CD4-positive, alpha-beta T cell treated with Interleukin-21 for 1 hour (primary cell): ENCODE measurements at regions not wholly inside any gene's neighbourhood (a gene's known extent, or its start where the extent isn't known, plus 50 kb on each side); places are given as distances from the start of the nearest gene placed in this dataset.

Source experiments
- DNase-seq: peaks from one replicate; pipeline ENCODE4 v3.0.0-alpha.2; 2020

DNA sequence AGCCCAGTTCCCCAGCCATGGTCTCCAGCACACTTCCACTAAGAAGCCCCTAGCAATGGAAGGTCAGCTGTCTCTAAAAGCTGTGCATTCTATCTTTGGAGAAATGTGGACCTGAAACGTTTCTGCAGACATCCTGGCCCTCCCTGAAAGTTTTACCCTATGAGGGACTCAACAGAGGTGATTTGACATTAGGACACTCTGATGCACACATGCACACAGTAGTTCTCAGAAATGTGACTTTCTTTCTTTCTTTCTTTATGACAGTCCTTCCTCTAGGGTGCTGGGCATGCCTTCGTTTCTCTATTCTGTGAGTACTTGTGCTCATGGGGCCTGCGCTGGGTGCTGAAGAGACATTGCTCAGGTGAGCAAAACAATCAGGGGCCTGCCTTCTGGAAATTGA is 857.3 kb downstream of the RNF144A start:
- DNase-seq = no peak

DNA sequence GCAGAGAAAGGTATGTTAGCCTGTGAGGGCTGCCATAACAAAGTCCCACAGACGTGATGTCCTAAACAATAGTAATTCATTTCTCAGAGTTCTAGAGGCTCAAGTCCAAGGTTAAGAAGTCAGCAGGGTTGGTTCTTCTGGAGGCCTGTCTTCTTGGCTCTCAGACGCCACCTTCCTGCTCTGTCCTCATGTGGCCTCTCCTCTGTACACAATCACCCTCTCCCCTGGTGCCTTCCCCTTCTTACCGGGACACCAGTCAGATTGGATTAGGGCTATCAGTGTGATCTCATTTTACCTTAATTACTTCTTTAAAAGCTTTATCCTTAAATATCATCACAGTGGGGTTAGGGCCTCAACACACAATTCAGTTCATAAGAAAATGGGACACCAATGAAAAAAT is 860.5 kb downstream of the RNF144A start:
- no peak for DNase-seq

GRCh38 chr2:7780321-7780720 is 863.1 kb downstream of the RNF144A start:
- DNase-seq = no peak

GRCh38 chr2:7785700-7786099 is 868.5 kb downstream of the RNF144A start:
- DNase-seq = no peak

GRCh38 chr2:7788736-7789135 is 871.5 kb downstream of the RNF144A start:
- no peak for DNase-seq

DNA sequence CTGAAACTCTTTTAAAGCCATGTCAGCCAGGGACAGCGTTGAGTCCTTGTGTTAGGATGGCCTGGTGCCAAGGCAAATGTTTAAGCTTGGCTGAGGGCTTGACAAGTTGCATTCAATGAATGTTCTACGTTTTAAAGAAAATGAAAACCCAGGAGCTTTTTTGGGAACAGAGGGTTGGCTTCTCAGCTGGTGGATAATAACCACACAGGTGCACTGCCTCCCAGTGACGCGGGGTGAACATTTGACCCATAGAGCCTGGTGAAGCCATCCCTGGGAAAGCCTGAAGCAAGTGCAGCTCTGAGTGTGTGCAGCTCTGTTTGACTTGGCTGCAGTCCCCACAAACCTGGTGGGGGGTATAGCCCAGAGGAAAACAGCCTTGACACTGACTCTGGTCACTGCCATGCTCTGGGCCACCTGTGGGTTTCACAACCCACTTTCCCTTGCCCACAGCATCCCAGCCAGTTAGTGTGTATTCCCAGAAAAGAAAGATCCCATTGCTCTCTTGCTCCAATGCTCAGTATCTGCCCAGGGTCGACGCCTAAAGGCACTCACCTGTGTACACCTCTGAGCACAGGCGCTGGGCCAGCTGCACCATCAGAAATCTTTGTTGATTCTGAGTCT is 874.9 kb downstream of the RNF144A start:
- DNase-seq = no peak

DNA sequence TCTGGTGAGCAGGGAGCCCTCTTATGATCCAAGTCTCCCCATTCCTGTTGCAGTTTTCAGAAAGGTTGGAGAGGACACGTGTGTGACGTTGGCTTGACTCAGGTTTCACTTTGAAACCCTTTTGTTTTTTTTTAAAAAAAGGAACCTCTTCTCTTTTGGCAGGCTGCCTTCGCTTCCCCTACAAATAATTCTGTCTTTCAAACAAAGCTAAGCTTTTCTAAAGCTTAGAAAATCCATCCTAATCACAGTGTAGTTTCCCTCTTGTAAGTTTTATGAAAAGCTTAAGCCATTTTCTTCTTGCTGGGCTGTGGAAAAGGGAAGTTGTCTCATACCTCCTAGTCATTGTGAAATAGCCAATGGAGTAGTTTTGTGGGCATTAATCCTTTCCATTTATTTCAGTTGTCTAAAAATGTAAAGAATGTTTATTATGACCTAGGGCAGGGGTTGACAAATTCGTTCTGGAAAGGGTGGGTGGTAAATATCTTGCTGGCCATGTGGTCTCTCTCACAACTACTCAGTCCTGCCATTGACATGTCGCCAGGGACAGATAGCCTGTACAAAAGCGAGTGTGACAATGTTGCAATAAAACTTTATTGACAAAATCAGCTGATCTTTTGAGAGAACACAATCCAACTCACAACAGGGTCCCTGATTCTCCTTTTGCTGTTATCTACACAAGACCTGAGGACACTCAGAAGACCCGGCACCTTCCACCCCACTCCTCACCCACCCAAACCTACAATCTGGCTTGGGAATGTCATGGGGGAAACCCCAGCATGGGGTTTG is 878.8 kb downstream of the RNF144A start:
- DNase-seq = no peak

DNA sequence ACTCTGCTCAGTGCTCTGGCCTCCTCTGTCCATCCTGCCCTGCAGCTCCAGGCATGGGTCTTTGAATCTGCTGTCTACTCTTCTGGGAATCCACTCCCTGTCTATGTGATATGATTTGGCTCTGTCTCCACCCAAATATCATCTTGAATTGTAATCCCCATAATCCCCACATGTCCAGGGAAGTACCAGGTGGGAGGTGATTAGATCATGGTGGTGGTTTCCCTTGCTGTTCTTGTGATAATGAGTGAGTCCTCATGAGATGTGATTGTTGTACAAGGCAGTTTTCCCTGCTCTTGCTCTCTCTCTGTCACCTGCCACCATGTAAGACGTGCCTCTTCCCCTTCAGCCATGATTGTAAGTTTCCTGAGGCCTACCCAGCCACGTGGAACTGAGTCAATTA is 881.8 kb upstream of the ID2 start:
- no peak for DNase-seq

GRCh38 chr2:7801212-7801611 is 880.6 kb upstream of the ID2 start:
- DNase-seq = no peak

DNA sequence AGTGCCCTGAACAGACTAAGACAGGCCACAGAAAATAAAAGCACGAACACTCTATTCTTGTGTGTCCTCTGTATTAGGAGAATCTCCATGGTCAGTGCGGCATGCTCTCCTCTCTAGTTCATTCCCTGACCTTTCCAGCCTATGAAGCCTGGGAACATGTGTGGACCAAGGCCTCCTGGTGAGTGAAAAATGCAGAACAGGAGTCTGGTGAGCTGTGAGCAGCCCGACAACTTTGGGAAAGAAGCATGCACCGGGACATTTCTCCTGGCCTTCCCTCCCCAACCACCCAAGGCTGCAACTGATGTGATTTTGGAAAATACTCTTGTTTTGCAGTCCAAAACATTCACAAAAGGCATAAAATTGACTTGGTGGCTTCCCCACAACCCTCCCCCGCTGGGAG is 878.3 kb upstream of the ID2 start:
- DNase-seq = no peak

DNA sequence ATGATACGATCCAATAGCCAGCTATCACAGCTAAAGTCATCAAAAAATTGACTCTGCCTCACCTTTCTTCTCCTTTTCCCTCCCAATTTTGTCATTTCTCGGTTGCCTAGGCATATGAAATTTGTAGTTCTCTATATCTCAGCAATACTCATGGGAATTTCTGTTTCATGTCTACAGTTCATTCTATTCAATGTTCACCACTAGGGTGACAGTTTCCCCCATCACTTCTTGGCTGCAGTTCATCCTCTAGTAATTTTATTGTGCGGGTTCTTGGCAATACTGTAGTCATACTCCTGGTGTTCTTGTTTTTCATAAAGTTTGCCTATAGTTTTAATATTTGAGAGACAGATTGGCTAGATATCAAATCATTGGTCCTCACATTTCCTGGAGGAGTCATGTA is 872.2 kb upstream of the ID2 start:
- no peak for DNase-seq

DNA sequence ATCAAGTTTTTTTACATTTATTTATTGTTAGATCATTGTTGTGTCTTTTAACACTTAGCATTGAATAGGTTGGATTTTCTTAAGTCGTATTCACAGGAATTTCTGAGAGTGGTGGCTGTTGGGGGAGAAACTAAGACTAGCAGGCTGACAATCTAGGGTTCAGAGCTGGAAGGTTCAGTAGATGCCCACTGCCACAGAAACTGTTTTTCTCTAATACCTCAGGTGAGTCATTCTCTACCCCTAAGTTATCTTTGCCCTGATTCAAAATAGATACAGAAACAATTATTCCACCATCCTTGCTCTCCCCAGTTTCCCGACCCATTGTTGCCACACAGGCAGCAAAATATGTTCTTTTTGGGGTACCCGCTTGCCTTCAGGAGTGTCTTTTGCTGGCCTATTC is 870.8 kb upstream of the ID2 start:
- DNase-seq = no peak

DNA sequence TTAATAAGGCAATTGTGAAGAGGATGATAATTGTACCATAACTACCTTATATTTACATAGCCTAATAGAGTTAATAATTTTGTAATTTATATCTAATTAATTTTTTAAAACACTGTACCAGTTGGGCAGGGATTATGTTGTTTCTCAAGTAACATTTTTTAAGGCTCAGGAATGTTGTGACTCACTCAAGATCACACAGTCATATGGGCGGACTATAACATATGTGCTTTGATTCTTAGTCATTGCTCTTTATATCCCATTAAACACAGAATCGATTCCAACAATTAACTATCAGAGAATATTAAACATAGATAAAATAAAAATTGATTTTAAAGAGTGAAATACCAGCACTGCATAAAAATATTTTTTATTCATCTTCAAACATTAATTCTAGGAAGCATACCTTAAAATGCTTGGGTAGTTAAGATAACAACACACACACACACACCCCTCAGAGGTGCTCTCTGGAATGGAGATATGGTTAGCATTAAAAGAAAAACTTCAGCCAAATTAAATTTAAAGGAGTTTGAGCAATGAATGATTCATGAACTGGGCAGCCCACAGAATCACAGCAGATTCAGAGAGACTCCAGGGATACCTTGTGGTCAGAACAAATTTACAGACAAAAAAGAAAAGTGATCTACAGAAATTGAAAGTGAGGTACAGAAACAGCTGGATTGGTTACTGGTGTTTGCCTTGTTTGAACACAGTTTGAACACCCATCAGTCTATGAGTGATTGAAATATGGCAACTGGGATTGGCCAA is 869.4 kb upstream of the ID2 start:
- no peak for DNase-seq

GRCh38 chr2:7813541-7814292 is 868.1 kb upstream of the ID2 start:
- no peak for DNase-seq

- DNase-seq = no peak
Measured at GRCh38 chr2:7815726-7816125, 866.1 kb upstream of the ID2 start.

GRCh38 chr2:7816233-7816632 is 865.6 kb upstream of the ID2 start:
- no peak for DNase-seq

- DNase-seq = no peak
Measured at GRCh38 chr2:7816944-7817343, 864.9 kb upstream of the ID2 start.

DNA sequence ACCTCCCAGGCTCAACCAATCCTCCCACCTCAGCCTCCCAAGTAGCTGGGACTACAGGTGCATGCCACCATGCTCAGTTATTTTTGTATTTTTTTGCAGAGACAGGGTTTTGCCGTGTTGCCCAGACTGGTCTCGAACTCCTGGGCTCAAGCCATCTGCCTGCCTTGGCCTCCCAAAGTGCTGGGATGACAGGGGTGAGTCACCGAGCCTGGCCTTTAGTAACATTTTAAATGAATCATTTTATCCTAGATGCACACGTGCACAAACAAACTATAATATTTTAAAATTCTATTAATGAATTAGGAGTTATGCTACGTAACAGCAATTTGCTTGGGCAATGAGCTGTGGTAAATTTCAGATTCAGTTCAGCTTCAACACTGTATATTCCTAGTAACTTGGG is 862.5 kb upstream of the ID2 start:
- no peak for DNase-seq

DNA sequence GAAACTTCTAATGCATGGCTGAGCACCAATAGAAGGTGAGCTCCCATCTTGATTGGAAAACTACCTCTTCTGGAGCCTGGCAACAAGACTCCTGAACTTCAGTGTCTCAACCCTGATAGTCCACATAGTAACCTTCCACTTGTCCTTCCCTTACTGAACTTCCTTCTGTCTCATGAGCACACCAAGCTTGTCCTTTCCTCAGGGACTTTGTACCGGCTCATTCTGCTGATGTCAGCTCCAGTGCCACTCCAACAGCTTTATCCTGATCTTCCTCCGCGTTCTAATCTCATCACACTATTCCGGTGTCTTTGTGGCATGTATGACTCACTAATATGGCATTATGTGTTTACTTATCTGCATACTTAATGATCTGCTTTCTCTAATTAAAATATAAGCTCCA is 862.0 kb upstream of the ID2 start:
- no peak for DNase-seq

- DNase-seq = no peak
Measured at GRCh38 chr2:7824211-7824610, 857.6 kb upstream of the ID2 start.

- DNase-seq = no peak
Measured at GRCh38 chr2:7825591-7826312, 856.1 kb upstream of the ID2 start.

DNA sequence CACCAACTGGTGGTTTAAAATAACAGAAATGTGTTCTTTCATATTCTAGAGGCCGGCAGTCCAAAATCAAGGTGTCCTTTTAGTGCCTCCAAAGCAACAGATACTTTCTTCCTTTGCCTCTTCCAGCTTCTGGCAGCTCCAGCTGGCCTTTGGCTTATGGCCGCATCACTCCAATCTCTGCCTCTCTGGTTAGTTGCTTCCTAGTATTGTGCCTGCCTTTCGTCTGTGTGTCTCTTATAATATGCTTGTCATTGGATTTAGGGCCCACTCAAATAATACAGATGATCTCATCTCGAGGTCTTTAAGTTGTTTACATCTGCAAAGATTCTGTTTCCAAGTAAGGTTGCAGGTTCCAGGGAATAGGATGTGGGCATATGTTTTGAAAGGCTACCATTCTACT is 855.2 kb upstream of the ID2 start:
- no peak for DNase-seq

- DNase-seq = no peak
Measured at GRCh38 chr2:7829241-7829640, 852.6 kb upstream of the ID2 start.
